C4-2B (cell line): ENCODE measurements at regions not wholly inside any gene's neighbourhood (a gene's known extent, or its start where the extent isn't known, plus 50 kb on each side); places are given as distances from the start of the nearest gene placed in this dataset.
A peak's percentile ranks its signal among the peaks of the same experiment; 100 is the strongest.
"Not testable (repeated sequence)": the region's sequence is repeated elsewhere in the genome, so short reads cannot be mapped to it uniquely, and the experiment has no call there.

Source experiments
- H3K27ac ChIP-seq: fragments of 450-650 bp; 2 replicates; pipeline ENCODE4 v1.5.1; 2017
- ZFX ChIP-seq: fragments of 450-650 bp; IDR thresholded peaks from 2 replicates; pipeline ENCODE4 v1.6.1; 2017
- TF ChIP-seq, protein P1 (sequence below): fragments of 450-650 bp; conservative IDR thresholded peaks from 2 replicates; pipeline ENCODE4 v1.5.1; 2017; ENCODE audit warnings: mild to moderate bottlenecking

GRCh38 chrX:66863721-66864120 is 224.8 kb upstream of the EDA2R start:
- TF ChIP-seq, protein P1, sequence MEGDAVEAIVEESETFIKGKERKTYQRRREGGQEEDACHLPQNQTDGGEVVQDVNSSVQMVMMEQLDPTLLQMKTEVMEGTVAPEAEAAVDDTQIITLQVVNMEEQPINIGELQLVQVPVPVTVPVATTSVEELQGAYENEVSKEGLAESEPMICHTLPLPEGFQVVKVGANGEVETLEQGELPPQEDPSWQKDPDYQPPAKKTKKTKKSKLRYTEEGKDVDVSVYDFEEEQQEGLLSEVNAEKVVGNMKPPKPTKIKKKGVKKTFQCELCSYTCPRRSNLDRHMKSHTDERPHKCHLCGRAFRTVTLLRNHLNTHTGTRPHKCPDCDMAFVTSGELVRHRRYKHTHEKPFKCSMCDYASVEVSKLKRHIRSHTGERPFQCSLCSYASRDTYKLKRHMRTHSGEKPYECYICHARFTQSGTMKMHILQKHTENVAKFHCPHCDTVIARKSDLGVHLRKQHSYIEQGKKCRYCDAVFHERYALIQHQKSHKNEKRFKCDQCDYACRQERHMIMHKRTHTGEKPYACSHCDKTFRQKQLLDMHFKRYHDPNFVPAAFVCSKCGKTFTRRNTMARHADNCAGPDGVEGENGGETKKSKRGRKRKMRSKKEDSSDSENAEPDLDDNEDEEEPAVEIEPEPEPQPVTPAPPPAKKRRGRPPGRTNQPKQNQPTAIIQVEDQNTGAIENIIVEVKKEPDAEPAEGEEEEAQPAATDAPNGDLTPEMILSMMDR: no peak
- TF ChIP-seq ZFX: no peak

DNA sequence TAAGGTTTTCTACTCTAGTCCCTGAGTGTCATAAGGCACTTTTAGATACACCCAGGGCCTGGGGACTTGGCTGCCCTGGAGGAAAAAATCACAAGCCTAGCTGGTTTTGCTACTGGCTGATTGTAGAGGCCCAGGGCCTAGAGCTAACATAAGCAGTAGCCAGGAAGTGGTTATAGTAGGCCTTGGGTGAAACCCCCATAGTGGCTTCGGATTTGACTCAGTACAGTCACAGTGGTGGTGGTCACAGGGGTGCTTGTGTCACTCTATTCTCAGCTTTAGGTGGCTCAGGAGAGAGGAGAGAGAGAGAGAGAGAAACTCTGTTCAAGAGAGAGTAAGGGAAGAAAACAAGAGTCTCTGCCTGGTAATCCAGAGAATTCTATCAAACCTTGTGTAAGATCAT is 194.5 kb upstream of the EDA2R start:
- H3K27ac ChIP-seq: no peak overlapping the region
- no peak for TF ChIP-seq ZFX
- TF ChIP-seq, protein P1: no peak

More at GRCh38 chrX:66863721-66864120, 224.8 kb upstream of the EDA2R start:
- H3K27ac ChIP-seq: peak overlapping the region; percentile 63; the same call in 1 of the 2 replicates

DNA sequence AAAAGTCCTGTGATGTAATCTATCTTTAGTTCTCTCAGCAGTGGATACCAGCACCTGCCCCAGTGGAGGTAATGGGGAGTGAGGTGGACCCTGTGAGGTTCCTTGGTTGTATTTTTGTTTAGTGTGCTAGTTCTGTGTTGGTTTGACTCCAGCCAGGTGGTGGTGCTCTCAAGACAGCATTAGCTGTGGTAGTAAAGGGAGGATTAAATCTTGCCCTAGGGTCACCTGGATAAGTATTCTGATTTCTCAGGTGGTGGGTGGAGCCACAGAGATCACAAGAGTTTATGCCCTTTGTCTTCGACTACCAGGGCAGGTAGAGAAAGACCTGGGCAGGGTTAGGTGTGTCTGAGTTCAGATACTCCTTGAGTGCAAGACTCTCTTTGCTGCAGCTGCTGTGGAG is 176.3 kb upstream of the EDA2R start:
- no peak overlapping the region for H3K27ac ChIP-seq
- TF ChIP-seq ZFX: no peak
- TF ChIP-seq, protein P1: no peak

DNA sequence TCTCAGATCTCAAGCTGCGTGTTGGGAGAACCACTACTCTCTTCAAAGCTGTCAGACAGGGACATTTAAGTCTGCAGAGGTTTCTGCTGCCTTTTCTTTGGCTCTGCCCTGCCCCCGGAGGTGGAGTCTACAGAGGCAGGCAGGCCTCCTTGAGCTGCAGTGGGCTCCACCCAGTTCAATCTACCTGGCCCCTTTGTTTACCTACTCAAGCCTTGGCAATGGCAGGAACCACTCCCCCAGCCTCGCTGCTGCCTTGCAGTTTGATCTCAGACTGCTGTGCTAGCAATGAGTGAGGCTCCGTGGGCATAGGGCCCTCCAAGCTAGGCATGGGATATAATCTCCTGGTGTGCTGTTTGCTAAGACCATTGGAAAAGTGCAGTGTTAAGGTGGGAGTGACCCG is 155.6 kb upstream of the EDA2R start:
- not testable (repeated sequence) for H3K27ac ChIP-seq

GRCh38 chrX:66766318-66766717 is 127.4 kb upstream of the EDA2R start:
- TF ChIP-seq, protein P1: no peak
- no peak for TF ChIP-seq ZFX
- no peak overlapping the region for H3K27ac ChIP-seq

- no peak for TF ChIP-seq ZFX
- TF ChIP-seq, protein P1: peak; percentile 34
Measured at GRCh38 chrX:66760651-66761050, 121.8 kb upstream of the EDA2R start.

GRCh38 chrX:66756717-66757116 is 117.8 kb upstream of the EDA2R start:
- no peak overlapping the region for H3K27ac ChIP-seq
- TF ChIP-seq, protein P1: no peak
- TF ChIP-seq ZFX: no peak

More at GRCh38 chrX:66760651-66761050, 121.8 kb upstream of the EDA2R start:
- H3K27ac ChIP-seq: no peak overlapping the region

DNA sequence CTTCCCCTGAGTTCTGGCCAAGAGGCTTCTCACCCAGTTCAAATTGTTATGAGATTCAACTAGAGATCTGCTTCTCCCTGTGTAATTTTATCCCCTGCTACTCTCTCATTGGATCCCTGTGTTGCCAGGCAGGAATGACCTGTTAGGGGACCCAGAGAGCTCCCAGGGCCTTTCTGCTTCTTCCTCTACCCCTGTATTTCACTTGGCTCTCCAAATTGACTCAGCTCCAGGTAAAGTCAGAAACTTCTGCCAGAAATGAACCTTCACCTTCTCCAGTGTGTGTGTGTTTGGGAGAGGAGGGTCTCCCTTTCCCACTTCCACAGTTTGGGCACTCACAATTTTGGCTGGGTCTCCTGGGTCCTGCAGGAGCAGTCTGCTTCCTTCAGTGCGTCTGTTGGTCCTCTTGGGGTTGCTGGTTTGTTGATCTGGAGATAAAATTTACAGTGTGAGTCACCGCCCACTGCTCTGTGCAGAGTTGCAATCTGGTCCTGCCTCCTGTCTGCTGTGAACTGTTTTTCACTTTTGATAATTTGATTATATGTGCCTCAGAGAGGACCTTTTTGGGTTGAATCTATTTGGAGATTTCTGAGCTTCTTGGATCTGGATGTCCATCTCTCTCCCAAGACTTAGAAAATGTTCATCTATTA is 112.4 kb upstream of the EDA2R start:
- TF ChIP-seq, protein P1: 0 out of 2 replicates have a peak, but pooled peaks have one; percentile 12
- no peak for TF ChIP-seq ZFX
- peak overlapping the region; percentile 75 for H3K27ac ChIP-seq

GRCh38 chrX:66744519-66744918 is 105.6 kb upstream of the EDA2R start:
- H3K27ac ChIP-seq: not testable (repeated sequence)
